SK-N-MC (cell line): ENCODE measurements at regions not wholly inside any gene's neighbourhood (a gene's known extent, or its start where the extent isn't known, plus 50 kb on each side); places are given as distances from the start of the nearest gene placed in this dataset.

Experiments
- EZH2 ChIP-seq: fragments of 200-600 bp; sonication (generic); IDR thresholded peaks from one replicate; pipeline ENCODE4 v1.6.1; 2017; ENCODE audit warnings: antibody characterized with exemption
- FOXP2 ChIP-seq: optimal IDR thresholded peaks from 2 replicates; pipeline ENCODE3; 2011; ENCODE audit warnings: mild to moderate bottlenecking, moderate library complexity; ENCODE audit not compliant: insufficient read depth; ENCODE audit errors: extremely low read length, control extremely low read depth
- POLR2AphosphoS5 ChIP-seq: IDR thresholded peaks from 2 replicates; pipeline ENCODE4 v1.6.1; 2012; ENCODE audit warnings: mild to moderate bottlenecking, low read depth, low read length, borderline replicate concordance

DNA sequence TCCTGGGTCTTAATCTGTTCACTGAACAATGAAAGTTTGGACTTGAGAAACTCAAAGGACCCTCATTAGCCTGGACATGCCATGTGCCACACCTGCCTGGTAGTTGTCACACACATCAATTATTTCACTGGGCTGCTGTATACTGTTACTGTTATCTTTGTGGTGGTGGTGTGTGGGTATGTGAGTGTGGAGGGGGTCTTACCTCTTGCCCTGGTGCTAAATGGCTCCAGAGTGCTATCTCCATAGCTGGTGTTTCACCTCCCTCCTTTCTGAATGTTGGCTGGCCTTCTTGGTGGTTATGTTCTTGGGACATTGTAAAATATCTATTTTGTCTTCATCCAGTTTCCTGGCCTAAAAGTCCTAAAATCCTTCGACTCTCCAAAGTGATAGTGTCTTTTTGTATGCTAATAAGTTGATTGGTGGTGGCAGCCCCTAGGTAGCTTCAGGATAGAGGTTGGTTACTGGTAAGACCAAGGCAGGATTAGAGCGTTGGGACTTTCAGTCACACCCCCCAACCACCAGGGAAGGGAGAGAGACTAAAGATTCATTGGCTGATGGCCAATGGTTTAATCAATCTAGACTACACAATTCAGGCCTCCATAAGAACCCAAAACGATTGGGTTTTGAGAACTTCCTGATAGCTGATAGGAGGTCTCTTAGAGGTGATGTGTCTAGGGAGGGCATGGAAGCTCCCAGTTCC, 328.1 kb downstream of the MYCN start:
- no peak for TF ChIP-seq EZH2
- no peak for TF ChIP-seq FOXP2
- no peak for TF ChIP-seq POLR2AphosphoS5
